Iris pigment epithelial cell (primary cell): ENCODE measurements at regions not wholly inside any gene's neighbourhood (a gene's known extent, or its start where the extent isn't known, plus 50 kb on each side); places are given as distances from the start of the nearest gene placed in this dataset.

Source experiments
- DNase-seq: peaks from one replicate; pipeline ENCODE4 v3.0.0-alpha.2; 2011; ENCODE audit warnings: low read depth

GRCh38 chr9:119827526-119827925 lies 458.3 kb upstream of the BRINP1 start:
- no peak for DNase-seq

GRCh38 chr9:119827126-119827525 lies 457.9 kb upstream of the BRINP1 start:
- DNase-seq = no peak

DNA sequence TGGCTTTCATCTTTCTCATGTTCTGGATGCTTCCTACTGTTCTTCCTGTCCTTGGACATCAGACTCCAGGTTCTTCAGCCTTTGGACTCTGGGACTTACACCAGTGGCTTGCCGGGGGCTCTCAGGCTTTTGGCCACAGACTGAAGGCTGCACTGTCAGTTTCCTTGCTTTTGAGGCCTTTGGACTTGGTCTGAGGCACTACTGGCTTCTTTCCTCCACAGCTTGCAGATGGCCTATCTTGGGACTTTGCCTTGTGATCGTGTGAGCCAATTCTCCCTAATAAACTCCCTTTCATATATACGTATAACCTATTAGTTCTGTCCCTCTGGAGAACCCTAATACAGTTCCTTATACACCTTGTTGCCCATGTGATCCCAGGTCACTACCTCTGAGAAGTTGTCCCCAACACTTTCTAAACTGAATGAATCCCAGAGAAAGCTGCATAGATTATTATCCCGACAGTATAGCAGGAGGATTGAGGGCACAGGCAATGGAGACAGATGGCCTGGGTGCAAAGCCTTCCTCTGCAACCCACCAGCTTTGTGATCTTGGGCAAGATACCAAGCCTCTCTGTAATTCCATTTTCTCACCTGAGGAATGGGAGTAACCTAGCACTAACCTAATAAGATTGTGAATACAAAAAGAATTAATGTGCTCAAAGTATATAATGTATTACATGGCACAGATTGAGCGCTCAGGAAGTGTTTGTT lies 449.6 kb upstream of the BRINP1 start:
- DNase-seq = no peak

- DNase-seq = peak; percentile 17
These were observed 441.6 kb upstream of the BRINP1 start for GRCh38 chr9:119810645-119811429.

DNA sequence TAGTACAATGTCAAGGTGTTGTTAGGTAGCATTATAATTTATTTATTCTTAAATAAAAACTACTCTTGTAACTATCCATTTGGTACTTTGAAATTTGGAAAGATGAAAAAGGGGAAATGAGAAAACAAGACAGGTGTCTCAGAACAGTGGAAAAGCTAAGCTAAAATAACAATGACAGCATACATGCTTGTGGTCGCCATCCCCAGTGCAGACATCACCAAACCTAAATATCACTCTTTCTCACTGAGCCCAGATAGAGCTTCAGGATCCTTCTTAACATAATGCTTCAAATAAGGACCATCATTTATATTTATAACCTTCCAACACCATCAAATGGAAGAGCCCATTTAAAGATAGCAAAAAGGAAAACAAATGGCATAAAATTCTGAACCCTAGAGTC lies 434.4 kb upstream of the BRINP1 start:
- no peak for DNase-seq

DNA sequence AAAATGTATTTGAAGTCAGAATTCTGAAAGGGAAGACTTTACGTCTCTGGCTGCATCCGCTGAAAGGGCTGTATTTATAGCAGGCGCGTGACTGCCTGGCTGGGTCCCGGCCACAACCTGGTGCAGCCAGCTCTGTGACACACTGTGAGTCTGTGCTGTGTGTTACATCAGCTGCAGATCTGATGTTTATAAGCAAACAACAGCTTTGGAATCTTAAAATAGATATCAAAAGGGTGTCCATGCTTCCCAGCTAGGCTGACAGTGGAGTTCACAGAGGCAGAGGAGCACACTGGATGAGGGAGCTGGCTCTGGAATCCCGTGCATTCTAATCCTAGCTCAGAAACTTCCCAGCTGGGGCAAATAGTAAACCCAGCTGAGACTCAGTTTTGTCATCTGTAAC lies 433.4 kb upstream of the BRINP1 start:
- DNase-seq = no peak

DNA sequence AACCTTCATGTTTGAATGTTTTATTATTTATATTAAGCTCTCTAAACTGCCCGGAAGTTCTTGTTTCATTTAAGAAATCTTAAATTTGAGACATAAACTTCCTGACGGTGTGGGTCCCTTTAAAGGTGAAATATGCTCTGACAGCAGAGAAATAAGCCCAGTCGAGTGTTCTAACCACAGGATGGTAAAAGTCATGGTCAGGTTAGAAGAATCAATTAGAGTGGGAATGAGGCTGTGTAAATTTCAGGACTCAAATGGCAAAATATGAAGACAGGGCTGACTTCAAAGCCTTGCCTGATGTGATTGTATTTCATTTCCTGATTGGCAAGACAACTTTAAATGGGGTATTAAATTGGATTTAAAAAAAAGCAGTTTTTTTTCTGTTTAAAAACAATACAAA lies 432.9 kb upstream of the BRINP1 start:
- DNase-seq = no peak

GRCh38 chr9:119801311-119801710 lies 432.1 kb upstream of the BRINP1 start:
- DNase-seq = no peak

GRCh38 chr9:119795395-119795794 lies 426.2 kb upstream of the BRINP1 start:
- no peak for DNase-seq

GRCh38 chr9:119794836-119795235 lies 425.6 kb upstream of the BRINP1 start:
- no peak for DNase-seq

GRCh38 chr9:119793218-119793617 lies 424.0 kb upstream of the BRINP1 start:
- no peak for DNase-seq

DNA sequence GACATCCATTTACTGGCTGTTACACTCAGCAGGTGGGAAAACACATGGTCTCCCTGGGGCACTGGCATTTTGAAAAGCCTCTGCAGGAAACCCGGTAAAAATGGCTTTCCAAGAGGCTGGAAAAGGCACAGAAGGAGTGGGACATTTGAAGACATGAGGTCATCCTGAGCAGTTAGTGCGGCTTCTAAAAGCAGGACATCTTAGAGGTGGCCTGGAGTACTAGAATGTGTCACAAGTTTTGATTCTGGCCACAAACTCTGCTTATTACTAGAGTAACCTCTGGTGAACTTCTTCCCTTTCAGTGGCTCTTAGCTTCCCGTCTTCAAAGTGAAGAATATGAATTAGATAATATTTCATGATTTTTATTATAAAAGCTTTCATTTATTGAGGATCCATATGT lies 423.0 kb upstream of the BRINP1 start:
- no peak for DNase-seq

GRCh38 chr9:119789987-119790386 lies 420.8 kb upstream of the BRINP1 start:
- DNase-seq = no peak

DNA sequence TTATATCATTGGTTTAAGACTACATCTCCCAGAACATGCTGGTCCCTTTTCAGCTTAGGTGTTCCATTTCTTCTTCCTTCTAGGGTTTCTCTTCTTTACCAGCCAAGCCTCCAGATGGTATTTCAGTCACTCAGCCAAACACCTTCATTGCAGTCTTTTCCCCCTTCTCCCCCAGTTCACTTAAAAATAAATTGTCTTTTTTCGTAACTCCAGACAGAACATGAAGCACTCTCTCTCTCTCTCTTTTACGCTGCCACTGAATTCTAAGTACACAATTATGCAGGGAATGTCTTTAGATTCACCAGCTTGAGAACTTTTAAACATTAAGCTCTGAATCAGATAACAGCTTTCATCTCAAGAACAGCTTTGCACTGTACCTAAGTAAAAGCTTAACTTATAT lies 419.7 kb upstream of the BRINP1 start:
- DNase-seq = no peak

- no peak for DNase-seq
These were observed 412.7 kb upstream of the BRINP1 start for GRCh38 chr9:119781886-119782285.

GRCh38 chr9:119775410-119775809 lies 406.2 kb upstream of the BRINP1 start:
- no peak for DNase-seq

- DNase-seq = no peak
These were observed 404.6 kb upstream of the BRINP1 start for GRCh38 chr9:119773823-119774222.

- DNase-seq = no peak
These were observed 402.1 kb upstream of the BRINP1 start for GRCh38 chr9:119771341-119771740.

- no peak for DNase-seq
These were observed 399.0 kb upstream of the BRINP1 start for GRCh38 chr9:119768266-119768665.

DNA sequence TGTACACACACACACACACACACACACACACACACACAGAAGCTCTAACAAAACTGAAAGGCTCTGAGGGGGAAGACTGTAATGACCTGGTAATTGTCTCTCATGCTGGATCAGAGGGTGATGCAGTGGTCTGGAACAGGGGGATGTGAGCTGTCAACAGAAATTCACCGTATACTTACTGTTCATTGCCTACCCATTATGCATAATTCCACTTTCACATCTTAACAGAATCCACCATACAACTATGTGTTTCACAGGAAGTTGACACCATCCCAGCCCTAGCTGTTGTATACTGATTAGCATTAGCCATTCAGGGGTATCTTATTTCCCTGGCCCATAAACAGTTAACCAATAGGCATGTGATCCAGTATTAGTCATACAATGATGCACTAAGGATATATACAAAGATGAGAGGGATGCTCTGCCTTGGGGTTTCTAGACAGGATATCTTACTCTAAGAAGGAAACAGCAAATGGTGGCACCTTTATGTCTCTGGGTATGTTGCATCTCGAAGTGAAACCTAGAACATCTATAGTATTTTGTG lies 396.5 kb upstream of the BRINP1 start:
- no peak for DNase-seq

DNA sequence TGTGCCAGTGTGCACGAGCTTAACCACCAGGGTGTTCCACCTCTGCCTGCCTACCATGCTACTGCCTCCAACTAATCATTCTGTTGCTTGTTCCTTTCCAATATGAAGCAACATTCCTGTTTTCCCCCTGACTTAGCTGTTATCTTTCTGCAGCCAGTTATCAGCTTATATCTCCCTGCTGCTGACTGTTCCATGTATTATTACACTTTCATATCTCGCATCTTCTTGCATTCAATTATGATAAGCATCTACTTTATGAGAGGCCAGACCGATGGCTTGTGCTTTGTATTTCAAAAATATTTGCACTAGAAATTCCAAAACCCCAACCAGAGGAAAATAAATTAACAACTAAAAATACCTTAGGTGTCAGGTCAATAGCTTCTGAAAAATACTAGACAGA lies 394.0 kb upstream of the BRINP1 start:
- no peak for DNase-seq

DNA sequence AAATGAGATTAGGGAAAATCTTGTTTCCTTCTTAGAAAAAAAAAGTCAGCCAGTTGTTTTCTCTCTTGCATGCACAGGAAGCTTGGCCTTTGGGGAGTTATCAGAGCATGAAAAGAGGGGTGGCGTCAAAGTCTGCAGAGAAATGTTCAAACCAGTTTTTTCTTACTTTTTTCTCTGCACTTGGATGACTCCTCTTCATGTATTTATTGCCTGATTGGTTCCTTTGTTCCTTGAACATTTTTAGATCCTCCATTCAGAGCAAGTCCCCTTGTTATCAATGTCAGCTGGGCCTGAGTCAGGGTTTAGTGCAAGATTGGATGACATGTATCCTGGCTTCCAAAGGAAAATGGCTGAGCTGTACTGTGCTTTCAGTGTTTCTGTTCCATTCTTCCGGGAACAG lies 392.6 kb upstream of the BRINP1 start:
- no peak for DNase-seq

GRCh38 chr9:119758990-119759389 lies 389.8 kb upstream of the BRINP1 start:
- DNase-seq = no peak
